Thyroid gland (tissue), 4 donors: ENCODE measurements at regions not wholly inside any gene's neighbourhood (a gene's known extent, or its start where the extent isn't known, plus 50 kb on each side); places are given as distances from the start of the nearest gene placed in this dataset.

ENCODE experiments used
- DNase-seq, 2 donors: peaks; one replicate each; pipeline ENCODE4 v3.0.0-alpha.2; 2019
- H3K27ac ChIP-seq, 3 donors: fragments of 200-600 bp; sonication (generic); 1 replicate in 2 of 3; 2 replicates in 1 of 3; pipeline ENCODE4 v1.5.1; 2016 to 2019; ENCODE audit warnings: mild to moderate bottlenecking in 1 of 3, moderate library complexity in 1 of 3
- H3K27me3 ChIP-seq: fragments of 200-600 bp; sonication (generic); one replicate; pipeline ENCODE4 v1.5.1; 2019
- H3K36me3 ChIP-seq, 2 donors: fragments of 200-600 bp; sonication (generic); one replicate each; pipeline ENCODE4 v1.5.1; 2016 to 2019
- H3K4me1 ChIP-seq, 2 donors: fragments of 200-600 bp; sonication (generic); one replicate each; pipeline ENCODE4 v1.5.1; 2017 to 2019
- H3K4me3 ChIP-seq, 3 donors: fragments of 200-600 bp; sonication (generic); replicated peaks in 1 of 3; 1 replicate in 2 of 3; 2 replicates in 1 of 3; pipeline ENCODE4 v1.5.1; 2016; ENCODE audit warnings: mild to moderate bottlenecking in 1 of 3
- H3K9me3 ChIP-seq: fragments of 200-600 bp; sonication (generic); one replicate; pipeline ENCODE4 v1.5.1; 2017
- CTCF ChIP-seq, 6 experiments: fragments of 200-600 bp in 3 of 6; fragments of 450-650 bp in 3 of 6; sonication (generic) in 3 of 6; IDR thresholded peaks; one replicate each; pipeline ENCODE4 v1.5.1; 2016 to 2019; ENCODE audit warnings: antibody characterized with exemption in 6 of 6, mild to moderate bottlenecking in 2 of 6, inconsistent platforms in 1 of 6, moderate library complexity in 1 of 6
- POLR2A ChIP-seq, 2 donors: fragments of 450-650 bp; IDR thresholded peaks; one replicate each; pipeline ENCODE4 v1.6.1; 2017; ENCODE audit warnings: antibody characterized with exemption in 2 of 2, mild to moderate bottlenecking in 2 of 2, moderate library complexity in 1 of 2
- WGBS, 2 donors: methylation state at CpG; one replicate each; pipeline ENCODE4 v1.1.5; 2017; 5-methylcytosine and 5-hydroxymethylcytosine counted together
- intact Hi-C: fragments of 100-400 bp; cut with DNase I; formaldehyde crosslinking; loops from one replicate; pipeline ENCODE4 v1.15.1; 2023

DNA sequence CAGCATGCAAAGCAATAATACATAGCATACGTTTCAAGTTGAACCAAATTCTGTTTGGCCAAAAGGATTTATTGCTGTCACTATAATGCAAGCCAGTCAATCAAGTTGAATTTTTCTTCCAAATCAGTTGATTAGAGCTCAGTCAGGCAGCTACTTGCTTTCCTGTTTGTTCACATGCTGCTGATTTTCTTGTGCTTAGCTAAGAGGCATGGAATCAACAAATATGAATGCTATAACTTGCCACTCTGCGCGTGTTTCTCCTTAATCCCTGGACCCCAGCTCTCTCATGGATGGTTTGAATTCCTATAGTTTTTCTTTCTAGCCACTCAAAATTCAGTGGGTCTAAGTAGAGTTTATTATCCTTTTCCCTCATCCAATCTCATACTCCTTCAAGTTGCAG, 311.3 kb downstream of the KLF5 start:
- H3K9me3 ChIP-seq: no peaks in the 10 kb centered on the region
- no peak overlapping the region for H3K27ac ChIP-seq
- TF ChIP-seq CTCF (IDR thresholded peaks at IDR 0.05) (no peak), POLR2A (IDR thresholded peaks at IDR 0.05) (no peak)
- H3K4me3 ChIP-seq: no peak overlapping the region
- no peaks in the 10 kb centered on the region for H3K36me3 ChIP-seq
- intact Hi-C loops: no loop called here
- no peaks in the 10 kb centered on the region for H3K4me1 ChIP-seq
- H3K27me3 ChIP-seq: no peaks in the 10 kb centered on the region
- no peak for DNase-seq
- 89 to 92% methylated on average over 3 of the region's 3 CpGs for WGBS, 2 donors

DNA sequence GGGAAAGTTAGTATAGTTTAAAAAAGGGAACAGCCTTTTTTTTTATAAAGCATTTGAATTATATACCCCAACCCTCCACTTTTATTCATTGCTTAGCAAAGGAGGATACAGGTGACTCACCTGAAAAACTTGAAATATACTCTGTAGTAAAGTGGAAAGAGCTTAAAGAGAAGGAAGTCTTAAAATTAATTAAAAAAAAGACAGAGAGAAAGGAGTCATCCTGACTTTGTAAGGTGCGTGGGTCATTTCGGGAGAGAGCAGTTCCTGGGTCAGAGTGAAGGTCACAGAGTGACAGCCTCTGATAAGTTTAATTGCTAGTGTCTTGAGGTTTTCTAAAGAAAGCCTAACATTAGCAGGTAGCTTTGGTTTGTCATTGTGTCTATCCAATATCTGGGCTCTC, 310.3 kb downstream of the KLF5 start:
- no peaks in the 10 kb centered on the region for H3K27me3 ChIP-seq
- 91 to 93% methylated on average over 2 of the region's 2 CpGs for WGBS, 2 donors
- intact Hi-C loops: no loop called here

DNA sequence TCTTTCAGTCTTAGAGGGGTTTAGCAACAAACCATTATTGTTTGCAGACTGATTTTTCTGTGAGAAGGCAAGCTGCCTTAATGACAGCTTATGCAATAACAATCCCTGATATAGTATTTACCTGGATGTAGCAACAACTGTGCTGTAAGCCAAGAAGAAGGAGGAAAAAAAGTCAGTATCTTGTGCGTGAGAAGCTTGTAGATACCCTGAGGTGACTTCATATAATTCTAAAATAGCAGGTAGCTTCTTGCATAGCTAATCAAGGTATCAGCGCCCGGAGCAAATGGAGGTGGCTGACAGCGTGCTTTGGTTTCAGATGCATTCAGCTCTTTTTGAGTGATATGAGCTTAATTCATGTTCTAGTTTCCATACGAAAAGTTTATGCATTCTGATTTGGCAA, 309.8 kb downstream of the KLF5 start:
- no peaks in the 10 kb centered on the region for H3K9me3 ChIP-seq
- no peaks in the 10 kb centered on the region for H3K36me3 ChIP-seq
- TF ChIP-seq POLR2A (IDR thresholded peaks at IDR 0.05): no peak
- TF ChIP-seq CTCF (IDR thresholded peaks at IDR 0.05): no peak
- 92 to 94% methylated on average over 5 of the region's 5 CpGs for WGBS, 2 donors
- intact Hi-C loops: no loop called here
- DNase-seq: no peak
- no peaks in the 10 kb centered on the region for H3K4me1 ChIP-seq
- no peaks in the 10 kb centered on the region for H3K27me3 ChIP-seq
- H3K27ac ChIP-seq: no peak overlapping the region
- H3K4me3 ChIP-seq: no peak overlapping the region

More for the DNA sequence above, 310.3 kb downstream of the KLF5 start:
- Histone ChIP-seq H3K27ac (no peak overlapping the region), H3K4me1 (no peaks in the 10 kb centered on the region), H3K9me3 (no peaks in the 10 kb centered on the region), H3K36me3 (no peaks in the 10 kb centered on the region), H3K4me3 (no peak overlapping the region)
- DNase-seq: no peak
- no peak for TF ChIP-seq CTCF (IDR thresholded peaks at IDR 0.05)
- TF ChIP-seq POLR2A (IDR thresholded peaks at IDR 0.05): no peak

GRCh38 chr13:73367886-73368285, 309.1 kb downstream of the KLF5 start:
- intact Hi-C loops: no loop called here
- Histone ChIP-seq H3K27me3 (no peaks in the 10 kb centered on the region), H3K4me1 (no peaks in the 10 kb centered on the region), H3K9me3 (no peaks in the 10 kb centered on the region), H3K4me3 (no peak overlapping the region), H3K36me3 (no peaks in the 10 kb centered on the region), H3K27ac (no peak overlapping the region)
- no peak for TF ChIP-seq POLR2A (IDR thresholded peaks at IDR 0.05)
- no peak for TF ChIP-seq CTCF (IDR thresholded peaks at IDR 0.05)
- WGBS, 2 donors: 90 to 92% methylated on average over 5 of the region's 5 CpGs
- DNase-seq: no peak

DNA sequence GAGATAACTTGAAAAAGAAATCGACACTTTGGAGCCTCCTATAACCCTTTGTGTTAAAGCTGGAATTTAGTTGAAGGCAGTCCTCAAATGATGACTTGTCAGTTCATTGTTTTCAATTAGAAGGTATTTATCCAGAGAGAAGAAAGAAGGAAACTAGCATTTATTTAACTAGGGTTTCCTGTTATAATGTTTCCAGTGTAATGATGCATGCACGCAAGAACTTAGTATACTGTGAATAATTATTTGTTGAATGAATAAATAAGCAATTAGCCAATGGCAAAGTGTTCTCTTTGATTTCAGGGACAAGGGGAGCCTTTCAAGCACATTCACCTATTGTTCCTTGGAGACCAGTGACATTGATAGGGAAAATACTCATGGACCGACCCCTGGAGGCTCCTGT, 307.4 kb downstream of the KLF5 start:
- TF ChIP-seq POLR2A (IDR thresholded peaks at IDR 0.05): no peak
- no peak for TF ChIP-seq CTCF (IDR thresholded peaks at IDR 0.05)
- H3K4me3 ChIP-seq: no peak overlapping the region
- no peaks in the 10 kb centered on the region for H3K4me1 ChIP-seq
- intact Hi-C loops: no loop called here
- WGBS, 2 donors: 85 to 89% methylated on average over 3 of the region's 3 CpGs
- H3K27me3 ChIP-seq: no peaks in the 10 kb centered on the region
- no peak for DNase-seq
- no peak overlapping the region for H3K27ac ChIP-seq
- no peaks in the 10 kb centered on the region for H3K36me3 ChIP-seq
- H3K9me3 ChIP-seq: no peaks in the 10 kb centered on the region
